ENCODE measurements at regions not wholly inside any gene's neighbourhood (a gene's known extent, or its start where the extent isn't known, plus 50 kb on each side); places are given as distances from the start of the nearest gene placed in this dataset.

DNA sequence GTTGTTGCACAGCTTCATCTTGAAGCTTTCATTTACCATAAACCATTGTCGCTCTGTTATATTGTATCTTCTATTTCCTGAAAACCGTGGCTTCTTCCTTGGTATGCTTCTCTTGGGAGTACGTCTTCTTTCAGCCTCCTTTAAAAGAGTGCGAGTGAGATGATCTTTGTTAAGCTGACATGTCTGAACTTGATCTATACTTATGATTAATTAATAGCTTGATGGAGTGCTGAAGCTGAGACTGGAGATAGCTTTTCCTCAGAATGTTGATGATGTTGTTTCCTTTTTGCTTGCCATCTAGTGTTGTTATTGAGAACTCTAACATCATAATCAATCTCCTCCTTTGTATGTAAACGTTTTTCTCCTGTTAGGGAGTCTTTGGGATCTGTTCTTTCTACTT lies 529.3 kb upstream of the SPRY2 start:
- TF ChIP-seq L3MBTL2 (conservative IDR thresholded peaks at IDR 0.05) = no peak
- TF ChIP-seq FOXA1 (IDR thresholded peaks at IDR 0.05) = no peak
- no peak for TF ChIP-seq TARDBP (IDR thresholded peaks at IDR 0.05)
- TF ChIP-seq ZNF384 (IDR thresholded peaks at IDR 0.05) = no peak
- TF ChIP-seq SP1 (IDR thresholded peaks at IDR 0.05) = no peak
- no peak for TF ChIP-seq FOXK2 (IDR thresholded peaks at IDR 0.05)
- TF ChIP-seq FOXM1 (IDR thresholded peaks at IDR 0.05; ENCODE audit: borderline replicate concordance) = no peak
- no peak for TF ChIP-seq ARNT (IDR thresholded peaks at IDR 0.05)
- no peak for TF ChIP-seq NFRKB (IDR thresholded peaks at IDR 0.05)
